Neuronal stem cell (in vitro differentiated cells): ENCODE measurements at regions not wholly inside any gene's neighbourhood (a gene's known extent, or its start where the extent isn't known, plus 50 kb on each side); places are given as distances from the start of the nearest gene placed in this dataset.

ENCODE experiments used
- DNase-seq: peaks from one replicate; pipeline ENCODE4 v3.0.0-alpha.2; 2013; ENCODE audit warnings: low spot score
- H2AFZ ChIP-seq: one replicate; pipeline ENCODE4 v1.6.1; 2013; ENCODE audit warnings: mild to moderate bottlenecking, low read length, inconsistent platforms
- H2AK5ac ChIP-seq: 2 replicates; pipeline ENCODE4 v1.6.1; 2013; ENCODE audit warnings: low read depth, mild to moderate bottlenecking, inconsistent platforms, low read length, moderate library complexity, mixed read lengths
- H2BK120ac ChIP-seq: 2 replicates; pipeline ENCODE4 v1.6.1; 2013; ENCODE audit warnings: low read depth, mild to moderate bottlenecking, inconsistent platforms, low read length, moderate library complexity, mixed read lengths
- H2BK12ac ChIP-seq: one replicate; pipeline ENCODE4 v1.6.1; 2013; ENCODE audit warnings: low read length, inconsistent platforms
- H2BK15ac ChIP-seq: 2 replicates; pipeline ENCODE4 v1.6.1; 2013; ENCODE audit warnings: mild to moderate bottlenecking, low read length, inconsistent platforms, mixed read lengths
- H2BK5ac ChIP-seq: one replicate; pipeline ENCODE4 v1.6.1; 2013; ENCODE audit warnings: inconsistent platforms, mild to moderate bottlenecking, low read length, moderate library complexity
- H3K14ac ChIP-seq: one replicate; pipeline ENCODE4 v1.6.1; 2013; ENCODE audit warnings: low read length, inconsistent platforms
- H3K18ac ChIP-seq: 2 replicates; pipeline ENCODE4 v1.6.1; 2013; ENCODE audit warnings: low read length, inconsistent platforms
- H3K23ac ChIP-seq: 2 replicates; pipeline ENCODE4 v1.6.1; 2013; ENCODE audit warnings: low read depth, mild to moderate bottlenecking, mixed read lengths, low read length, inconsistent platforms; ENCODE audit not compliant: poor library complexity
- H3K27ac ChIP-seq: replicated peaks from 3 replicates; pipeline ENCODE4 v1.5.1; 2013; ENCODE audit warnings: low read length, inconsistent platforms
- H3K27me3 ChIP-seq, 3 experiments: 2 replicates each; pipeline ENCODE4 v1.6.1; 2013; ENCODE audit warnings: low read length in 3 of 3, mild to moderate bottlenecking in 2 of 3, inconsistent platforms in 1 of 3, low read depth in 1 of 3, mixed read lengths in 1 of 3, moderate library complexity in 1 of 3; ENCODE audit not compliant: control insufficient read depth in 3 of 3, insufficient read depth in 3 of 3
- H3K36me3 ChIP-seq, 2 donors: replicated peaks in 1 of 2; 2 replicates each; pipeline ENCODE4 v1.6.1; 2013; ENCODE audit warnings: low read length in 2 of 2; ENCODE audit not compliant: control insufficient read depth in 2 of 2, insufficient read depth in 2 of 2
- H3K4ac ChIP-seq: 2 replicates; pipeline ENCODE4 v1.6.1; 2013; ENCODE audit warnings: inconsistent platforms, mild to moderate bottlenecking, low read length, moderate library complexity
- H3K4me1 ChIP-seq, 2 donors: 1 replicate in 1 of 2; 2 replicates in 1 of 2; pipeline ENCODE4 v1.6.1; 2013; ENCODE audit warnings: low read length in 2 of 2, low read depth in 1 of 2; ENCODE audit not compliant: control insufficient read depth in 2 of 2, insufficient read depth in 1 of 2
- H3K4me2 ChIP-seq: one replicate; pipeline ENCODE4 v1.6.1; 2013; ENCODE audit warnings: mild to moderate bottlenecking, low read length, inconsistent platforms; ENCODE audit not compliant: insufficient read depth, poor library complexity, severe bottlenecking
- H3K4me3 ChIP-seq, 2 donors: 2 replicates each; pipeline ENCODE4 v1.5.1; 2013; ENCODE audit warnings: low read length in 2 of 2, mild to moderate bottlenecking in 2 of 2, inconsistent platforms in 1 of 2, moderate library complexity in 1 of 2
- H3K79me1 ChIP-seq: one replicate; pipeline ENCODE4 v1.6.1; 2013; ENCODE audit warnings: low read depth, mild to moderate bottlenecking, inconsistent platforms, low read length, moderate library complexity
- H3K9ac ChIP-seq: one replicate; pipeline ENCODE4 v1.6.1; 2013; ENCODE audit warnings: mild to moderate bottlenecking, low read depth, low read length, inconsistent platforms; ENCODE audit not compliant: poor library complexity
- H3K9me3 ChIP-seq, 2 donors: replicated peaks in 1 of 2; 2 replicates each; pipeline versions ENCODE3 to v1.6.1; 2013; ENCODE audit warnings: low read length in 2 of 2, mild to moderate bottlenecking in 2 of 2, inconsistent platforms in 1 of 2, low read depth in 1 of 2, mixed read lengths in 1 of 2, moderate library complexity in 1 of 2; ENCODE audit not compliant: control insufficient read depth in 2 of 2, insufficient read depth in 1 of 2
- H4K8ac ChIP-seq: one replicate; pipeline ENCODE4 v1.6.1; 2013; ENCODE audit warnings: low read depth, mild to moderate bottlenecking, inconsistent platforms, low read length, moderate library complexity
- H4K91ac ChIP-seq: one replicate; pipeline ENCODE4 v1.6.1; 2013; ENCODE audit warnings: low read length, low read depth, mild to moderate bottlenecking, inconsistent platforms; ENCODE audit not compliant: poor library complexity
- WGBS, 2 donors: extraction: QIAGEN DNeasy Blood & Tissue Kit; methylation state at CpG; one replicate each; pipeline ENCODE4 v1.1.7; 2013; ENCODE audit warnings: missing lambda C conversion rate in 2 of 2, mixed read lengths in 1 of 2; ENCODE audit not compliant: insufficient read length in 2 of 2, insufficient replicate concordance in 1 of 2; ENCODE audit errors: extremely low coverage in 2 of 2; 5-methylcytosine and 5-hydroxymethylcytosine counted together

- Histone ChIP-seq H3K4me2 (no peak overlapping the region), H3K18ac (peak overlapping the region; percentile 33), H2BK5ac (no peak overlapping the region), H2BK15ac (no peak overlapping the region), H3K79me1 (peaks cover 4% of the 10 kb centered on the region), H3K14ac (no peak overlapping the region), H3K4me3 (peak overlapping the region in 1 of 2 donors; percentile 14), H4K91ac (no peak overlapping the region), H2BK120ac (no peak overlapping the region), H4K8ac (no peak overlapping the region), H3K9ac (no peak overlapping the region), H3K27me3 (peaks cover 0 to 11% (median 0%) of the 10 kb centered on the region in 3 experiments), H2BK12ac (no peak overlapping the region), H3K4ac (no peak overlapping the region), H3K4me1 (peaks cover 24 to 32% of the 10 kb centered on the region in 2 donors), H2AFZ (peak overlapping the region; percentile 78), H2AK5ac (no peak overlapping the region), H3K23ac (no peak overlapping the region), H3K36me3 (peaks cover 0 to 3% of the 10 kb centered on the region in 2 donors), H3K27ac (no peak overlapping the region), H3K9me3 (peaks cover 0 to 8% of the 10 kb centered on the region in 2 donors)
- WGBS, 2 donors: no CpG with 5 or more reads among the region's 15 CpGs
- no peak for DNase-seq
Observed at GRCh38 chr13:111973186-111973585, 93.8 kb upstream of the SOX1 start.

- H2BK5ac ChIP-seq: no peak overlapping the region
- peak overlapping the region in 1 of 2 donors; percentile 14 for H3K4me3 ChIP-seq
- peak overlapping the region; percentile 40 for H3K18ac ChIP-seq
- H4K91ac ChIP-seq: no peak overlapping the region
- peaks cover 0 to 3% of the 10 kb centered on the region in 2 donors for H3K36me3 ChIP-seq
- H2BK12ac ChIP-seq: no peak overlapping the region
- H2BK120ac ChIP-seq: no peak overlapping the region
- peak overlapping the region; percentile 78 for H2AFZ ChIP-seq
- peak overlapping the region; percentile 12 for H3K4me2 ChIP-seq
- H3K27ac ChIP-seq: no peak overlapping the region
- peaks cover 0 to 8% of the 10 kb centered on the region in 2 donors for H3K9me3 ChIP-seq
- H3K79me1 ChIP-seq: peaks cover 4% of the 10 kb centered on the region
- DNase-seq: no peak
- H3K4me1 ChIP-seq: peaks cover 24 to 32% of the 10 kb centered on the region in 2 donors
- no peak overlapping the region for H2BK15ac ChIP-seq
- no peak overlapping the region for H3K9ac ChIP-seq
- no CpG with 5 or more reads among the region's 16 CpGs for WGBS, 2 donors
- peaks cover 0 to 10% (median 0%) of the 10 kb centered on the region in 3 experiments for H3K27me3 ChIP-seq
- H3K23ac ChIP-seq: no peak overlapping the region
- no peak overlapping the region for H4K8ac ChIP-seq
- H2AK5ac ChIP-seq: peak overlapping the region; percentile 70
- no peak overlapping the region for H3K14ac ChIP-seq
- no peak overlapping the region for H3K4ac ChIP-seq
Observed at GRCh38 chr13:111973605-111974340, 93.2 kb upstream of the SOX1 start.

- Histone ChIP-seq H3K4me3 (peak overlapping the region in 1 of 2 donors; percentile 34), H3K27ac (no peak overlapping the region)
Observed at GRCh38 chr13:111974341-111974640, 92.7 kb upstream of the SOX1 start.

More at GRCh38 chr13:111974341-111974640, 92.7 kb upstream of the SOX1 start:
- H4K8ac ChIP-seq: no peak overlapping the region
- peak overlapping the region; percentile 93 for H3K18ac ChIP-seq
- H3K9me3 ChIP-seq: peaks cover 0 to 8% of the 10 kb centered on the region in 2 donors
- H3K36me3 ChIP-seq: peaks cover 0 to 3% of the 10 kb centered on the region in 2 donors
- H3K14ac ChIP-seq: peak overlapping the region; percentile 39
- peak overlapping the region; percentile 83 for H3K23ac ChIP-seq
- peaks cover 0 to 10% (median 0%) of the 10 kb centered on the region in 3 experiments for H3K27me3 ChIP-seq
- no CpG with 5 or more reads among the region's 13 CpGs for WGBS, 2 donors
- H2BK15ac ChIP-seq: no peak overlapping the region
- no peak overlapping the region for H2BK12ac ChIP-seq
- no peak overlapping the region for H2BK5ac ChIP-seq
- no peak for DNase-seq
- H2BK120ac ChIP-seq: no peak overlapping the region
- no peak overlapping the region for H3K4me2 ChIP-seq
- H3K4ac ChIP-seq: no peak overlapping the region
- peaks cover 4% of the 10 kb centered on the region for H3K79me1 ChIP-seq
- no peak overlapping the region for H2AFZ ChIP-seq
- H4K91ac ChIP-seq: peak overlapping the region; percentile 0
- peaks cover 24 to 32% of the 10 kb centered on the region in 2 donors for H3K4me1 ChIP-seq
- peak overlapping the region; percentile 26 for H3K9ac ChIP-seq
- H2AK5ac ChIP-seq: peak overlapping the region; percentile 70
